ENCODE measurements at regions not wholly inside any gene's neighbourhood (a gene's known extent, or its start where the extent isn't known, plus 50 kb on each side); places are given as distances from the start of the nearest gene placed in this dataset.

GRCh38 chr3:150096700-150097587 lies 126.2 kb upstream of the PFN2 start:
- H3K9me3 Mint-ChIP-seq, result no peaks in the 10 kb centered on the region
- H3K36me3 Mint-ChIP-seq, result no peaks in the 10 kb centered on the region
- no peak overlapping the region for H3K4me3 Mint-ChIP-seq
- ATAC-seq (peak; percentile 34), DNase-seq (ENCODE audit: low spot score in 2 of 2) (no peak)
- H3K27ac Mint-ChIP-seq, result no peak overlapping the region
- H3K4me1 Mint-ChIP-seq, result peaks cover 6% of the 10 kb centered on the region

DNA sequence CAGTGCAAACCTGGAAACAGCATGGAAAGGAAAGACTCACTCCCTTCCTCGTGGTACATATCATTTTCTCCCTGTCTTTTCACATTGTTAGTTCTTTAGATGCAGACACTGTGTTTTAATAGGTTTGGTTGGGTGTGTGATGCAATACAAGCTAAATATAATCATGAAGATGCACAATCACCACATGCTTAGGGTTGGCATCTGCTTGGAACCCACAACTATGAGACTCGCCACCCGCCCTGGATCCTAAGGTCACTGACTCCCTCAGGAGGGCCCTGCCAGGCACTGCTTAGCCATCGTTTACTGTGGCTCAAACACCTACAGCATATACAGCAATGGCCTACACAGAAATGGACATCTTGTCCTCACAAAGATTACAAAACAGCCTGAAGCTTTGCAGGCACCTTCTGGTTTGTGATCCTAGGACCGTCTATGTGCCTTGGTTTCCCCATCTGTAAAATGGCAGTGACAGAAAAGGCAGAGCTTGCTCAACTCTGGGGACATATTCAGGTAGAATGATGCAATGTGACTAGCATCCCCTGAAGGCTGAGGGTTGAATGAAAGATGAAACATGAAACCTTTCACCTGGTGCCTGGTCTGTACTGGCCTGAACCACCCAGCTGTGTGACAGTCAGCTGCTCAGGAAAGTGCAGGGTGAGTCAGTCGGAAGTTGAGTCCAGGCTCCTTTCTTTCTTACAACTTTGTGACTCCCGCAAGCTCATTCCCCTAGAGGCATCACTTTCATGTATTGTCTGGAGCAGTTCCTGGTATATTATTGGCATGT lies 123.6 kb upstream of the PFN2 start:
- Mint-ChIP-seq H3K4me3 (no peak overlapping the region), H3K36me3 (no peaks in the 10 kb centered on the region), H3K9me3 (no peaks in the 10 kb centered on the region), H3K27ac (no peak overlapping the region), H3K4me1 (peaks cover 6% of the 10 kb centered on the region)
- DNase-seq (ENCODE audit: low spot score in 2 of 2) (no peak), ATAC-seq (no peak)

- Mint-ChIP-seq H3K27ac (no peak overlapping the region), H3K4me1 (no peaks in the 10 kb centered on the region), H3K36me3 (no peaks in the 10 kb centered on the region), H3K9me3 (no peaks in the 10 kb centered on the region), H3K4me3 (no peak overlapping the region)
- DNase-seq (ENCODE audit: low spot score in 2 of 2) (no peak), ATAC-seq (no peak)
Measured at GRCh38 chr3:150091626-150092025, 120.9 kb upstream of the PFN2 start.

GRCh38 chr3:150090877-150091276 lies 120.2 kb upstream of the PFN2 start:
- Mint-ChIP-seq H3K9me3 (no peaks in the 10 kb centered on the region), H3K4me3 (no peak overlapping the region), H3K27ac (no peak overlapping the region), H3K36me3 (no peaks in the 10 kb centered on the region), H3K4me1 (no peaks in the 10 kb centered on the region)
- DNase-seq (ENCODE audit: low spot score in 2 of 2) (no peak), ATAC-seq (no peak)

DNA sequence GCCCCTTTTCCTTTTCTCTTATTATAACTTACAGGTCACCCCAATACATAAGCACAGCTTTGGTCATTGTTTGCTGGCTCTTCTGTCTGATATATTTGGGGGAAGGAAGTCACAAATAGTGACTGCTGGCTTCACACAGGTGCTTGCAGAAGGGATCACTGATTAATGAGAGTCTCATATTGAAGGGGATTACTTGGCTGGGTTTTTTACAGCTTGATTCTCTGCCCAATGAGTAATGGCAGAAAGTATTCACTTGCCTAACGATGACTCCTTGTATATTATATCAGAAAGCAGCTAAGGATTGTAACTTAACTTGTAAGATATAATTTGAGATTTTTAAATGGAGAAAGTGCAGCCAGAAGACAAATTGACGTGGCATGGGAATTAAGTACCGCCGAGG lies 119.3 kb upstream of the PFN2 start:
- ATAC-seq, result no peak
- H3K9me3 Mint-ChIP-seq, result no peaks in the 10 kb centered on the region
- H3K27ac Mint-ChIP-seq, result no peak overlapping the region
- no peak overlapping the region for H3K4me3 Mint-ChIP-seq
- no peaks in the 10 kb centered on the region for H3K4me1 Mint-ChIP-seq
- no peak for DNase-seq (ENCODE audit: low spot score in 2 of 2)
- H3K36me3 Mint-ChIP-seq, result no peaks in the 10 kb centered on the region

- Mint-ChIP-seq H3K27ac (no peak overlapping the region), H3K4me3 (no peak overlapping the region), H3K36me3 (no peaks in the 10 kb centered on the region), H3K9me3 (no peaks in the 10 kb centered on the region), H3K4me1 (no peaks in the 10 kb centered on the region)
- no peak for ATAC-seq
- no peak for DNase-seq (ENCODE audit: low spot score in 2 of 2)
Measured at GRCh38 chr3:150084128-150084527, 113.4 kb upstream of the PFN2 start.

DNA sequence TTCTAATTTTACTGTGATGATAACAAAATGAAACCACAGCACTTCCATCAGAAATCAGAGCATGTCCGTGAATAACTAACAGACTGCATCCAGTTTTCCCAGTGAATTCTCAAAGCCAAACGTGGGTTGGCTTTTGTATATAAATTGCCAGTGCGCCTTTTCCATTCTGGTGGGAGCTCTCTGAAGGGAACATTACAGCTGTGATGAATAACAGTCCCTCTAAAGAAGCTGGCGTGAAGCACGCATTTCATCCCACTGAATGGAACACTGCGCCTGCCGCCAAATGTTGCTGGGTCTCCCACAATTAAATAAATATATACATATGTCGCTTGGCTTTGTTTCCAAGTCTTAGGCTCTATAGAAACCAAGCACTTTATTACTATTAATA lies 113.0 kb upstream of the PFN2 start:
- no peak overlapping the region for H3K27ac Mint-ChIP-seq
- H3K4me3 Mint-ChIP-seq, result no peak overlapping the region
- no peaks in the 10 kb centered on the region for H3K9me3 Mint-ChIP-seq
- DNase-seq (ENCODE audit: low spot score in 2 of 2) (no peak), ATAC-seq (no peak)
- H3K4me1 Mint-ChIP-seq, result no peaks in the 10 kb centered on the region
- no peaks in the 10 kb centered on the region for H3K36me3 Mint-ChIP-seq

- ATAC-seq, result no peak
- no peak for DNase-seq (ENCODE audit: low spot score in 2 of 2)
- H3K4me1 Mint-ChIP-seq, result no peaks in the 10 kb centered on the region
- no peaks in the 10 kb centered on the region for H3K9me3 Mint-ChIP-seq
- no peak overlapping the region for H3K27ac Mint-ChIP-seq
- no peak overlapping the region for H3K4me3 Mint-ChIP-seq
- no peaks in the 10 kb centered on the region for H3K36me3 Mint-ChIP-seq
Measured at GRCh38 chr3:150082898-150083654, 112.4 kb upstream of the PFN2 start.

- H3K27ac Mint-ChIP-seq, result no peak overlapping the region
- no peaks in the 10 kb centered on the region for H3K4me1 Mint-ChIP-seq
- H3K9me3 Mint-ChIP-seq, result no peaks in the 10 kb centered on the region
- DNase-seq (ENCODE audit: low spot score in 2 of 2) (no peak), ATAC-seq (no peak)
- H3K36me3 Mint-ChIP-seq, result no peaks in the 10 kb centered on the region
- H3K4me3 Mint-ChIP-seq, result no peak overlapping the region
Measured at GRCh38 chr3:150081084-150081483, 110.4 kb upstream of the PFN2 start.

GRCh38 chr3:150080058-150080730 lies 109.5 kb upstream of the PFN2 start:
- no peak for DNase-seq (ENCODE audit: low spot score in 2 of 2)
- no peak overlapping the region for H3K4me3 Mint-ChIP-seq
- no peak for ATAC-seq
- no peaks in the 10 kb centered on the region for H3K9me3 Mint-ChIP-seq
- no peaks in the 10 kb centered on the region for H3K4me1 Mint-ChIP-seq
- H3K27ac Mint-ChIP-seq, result no peak overlapping the region
- no peaks in the 10 kb centered on the region for H3K36me3 Mint-ChIP-seq

DNA sequence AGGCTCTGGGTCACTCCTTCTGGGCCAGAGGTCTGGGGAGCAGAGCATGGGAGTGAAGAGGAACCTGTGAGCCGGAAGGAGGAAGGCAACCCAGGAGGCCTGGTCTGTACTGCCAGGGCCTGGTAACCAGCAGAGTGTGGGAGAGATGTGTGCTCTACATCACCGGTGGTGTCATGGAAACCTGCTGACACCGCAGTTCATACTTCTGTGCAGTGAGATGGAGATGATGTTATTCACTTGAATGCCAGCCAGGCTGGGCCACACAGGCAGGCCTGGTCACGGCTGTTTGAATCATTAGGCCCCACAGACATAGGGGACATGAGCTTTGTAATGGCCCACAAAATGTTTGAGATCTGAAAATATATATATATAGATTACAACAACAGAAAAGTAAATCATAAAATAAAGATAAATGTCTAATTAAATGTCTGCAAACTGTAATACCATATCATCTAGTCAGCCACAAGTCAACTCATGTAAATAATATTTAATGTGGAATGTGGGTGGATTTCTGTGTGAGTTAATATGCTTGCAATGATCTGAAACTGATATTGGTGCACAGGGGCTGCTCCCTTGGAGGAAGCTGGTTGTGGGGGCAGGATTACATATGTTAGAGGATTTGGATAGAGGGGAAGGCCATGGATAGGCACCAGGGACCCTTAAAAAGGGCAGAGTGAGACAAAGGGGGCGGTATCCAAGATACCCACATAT lies 108.5 kb upstream of the PFN2 start:
- peaks cover 2% of the 10 kb centered on the region for H3K4me1 Mint-ChIP-seq
- ATAC-seq (peak; percentile 13), DNase-seq (ENCODE audit: low spot score in 2 of 2) (no peak)
- no peak overlapping the region for H3K27ac Mint-ChIP-seq
- no peak overlapping the region for H3K4me3 Mint-ChIP-seq
- no peaks in the 10 kb centered on the region for H3K36me3 Mint-ChIP-seq
- H3K9me3 Mint-ChIP-seq, result no peaks in the 10 kb centered on the region

DNA sequence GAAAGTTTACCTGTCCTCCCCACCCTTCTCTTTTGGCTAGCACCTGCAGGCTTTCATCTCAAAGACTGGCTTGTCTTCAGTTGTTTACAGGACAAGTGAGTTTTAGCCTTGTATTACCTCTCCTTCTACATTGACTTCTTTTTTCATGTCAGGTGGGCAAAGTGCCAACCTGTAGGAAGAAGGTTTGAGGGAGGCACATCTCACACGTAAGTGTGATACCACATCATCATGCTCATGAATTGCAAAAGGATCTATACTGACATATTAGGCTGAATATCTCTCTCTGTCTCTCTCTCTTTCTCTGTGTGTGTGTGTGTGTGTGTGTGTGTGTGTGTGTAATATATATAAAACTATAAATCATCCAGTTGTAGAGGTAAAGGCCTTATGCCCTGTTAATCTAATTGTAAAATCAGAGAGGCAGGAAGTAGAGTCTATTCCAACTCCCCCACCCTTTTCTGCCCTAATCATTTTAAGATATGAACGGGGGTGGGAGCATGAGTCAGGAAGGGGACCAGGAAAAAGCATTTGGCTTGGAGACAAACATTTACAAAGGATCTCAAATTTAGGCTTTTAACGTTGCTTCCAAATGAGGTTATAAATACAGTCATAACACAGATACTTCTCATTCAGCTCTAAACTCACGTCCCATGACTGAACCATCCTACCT lies 107.0 kb upstream of the PFN2 start:
- H3K36me3 Mint-ChIP-seq, result no peaks in the 10 kb centered on the region
- no peak overlapping the region for H3K27ac Mint-ChIP-seq
- ATAC-seq (no peak), DNase-seq (ENCODE audit: low spot score in 2 of 2) (no peak)
- no peak overlapping the region for H3K4me3 Mint-ChIP-seq
- H3K4me1 Mint-ChIP-seq, result peaks cover 8% of the 10 kb centered on the region
- no peaks in the 10 kb centered on the region for H3K9me3 Mint-ChIP-seq

- DNase-seq (ENCODE audit: low spot score in 2 of 2), result no peak
- peaks cover 8% of the 10 kb centered on the region for H3K4me1 Mint-ChIP-seq
- ATAC-seq, result no peak
- no peaks in the 10 kb centered on the region for H3K36me3 Mint-ChIP-seq
- H3K4me3 Mint-ChIP-seq, result no peak overlapping the region
- no peaks in the 10 kb centered on the region for H3K9me3 Mint-ChIP-seq
- H3K27ac Mint-ChIP-seq, result no peak overlapping the region
Measured at GRCh38 chr3:150077107-150077506, 106.4 kb upstream of the PFN2 start.

DNA sequence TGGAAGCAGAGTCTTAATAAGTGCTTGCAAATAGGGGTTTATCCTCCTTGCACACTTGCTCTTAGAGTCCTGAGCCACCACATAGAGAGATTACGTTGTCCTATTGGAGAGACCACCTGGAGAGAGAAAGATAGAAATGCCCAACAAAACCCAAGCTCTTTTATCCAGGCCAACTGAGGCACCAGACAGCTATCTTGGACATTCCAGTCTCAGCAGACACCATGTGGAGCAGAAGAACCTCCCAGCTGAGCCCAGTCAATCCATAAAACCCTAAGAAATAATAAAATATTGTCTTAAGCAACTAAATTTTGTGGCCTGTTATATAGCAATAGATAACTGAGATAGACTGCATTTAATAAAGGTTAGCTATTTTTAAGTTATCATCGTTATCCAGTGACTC lies 105.7 kb upstream of the PFN2 start:
- no peaks in the 10 kb centered on the region for H3K9me3 Mint-ChIP-seq
- no peak overlapping the region for H3K4me3 Mint-ChIP-seq
- DNase-seq (ENCODE audit: low spot score in 2 of 2) (no peak), ATAC-seq (no peak)
- H3K36me3 Mint-ChIP-seq, result no peaks in the 10 kb centered on the region
- H3K4me1 Mint-ChIP-seq, result peaks cover 8% of the 10 kb centered on the region
- no peak overlapping the region for H3K27ac Mint-ChIP-seq

Measured in stimulated activated effector memory CD8-positive, alpha-beta T cell treated with anti-CD3 and anti-CD28 coated beads, Interleukin-12 subunit alpha, Interleukin-12 subunit beta, amount 100 ng/mL, for 72 hours (primary cell).